B cell (primary cell): ENCODE measurements at regions not wholly inside any gene's neighbourhood (a gene's known extent, or its start where the extent isn't known, plus 50 kb on each side); places are given as distances from the start of the nearest gene placed in this dataset.

Experiments used
- CTCF ChIP-seq: fragments of 200-600 bp; IDR thresholded peaks from one replicate; pipeline ENCODE4 v1.8.0; 2022; ENCODE audit warnings: antibody characterized with exemption, mild to moderate bottlenecking
- EZH2 ChIP-seq: IDR thresholded peaks from 2 replicates; pipeline ENCODE4 v1.6.1; 2012; ENCODE audit warnings: borderline replicate concordance, low read depth, mild to moderate bottlenecking, moderate library complexity, low read length; ENCODE audit not compliant: insufficient read depth, poor library complexity, severe bottlenecking

- TF ChIP-seq CTCF (no peak), EZH2 (no peak)
Observed at GRCh38 chr1:186578325-186579016, 101.8 kb downstream of the PTGS2 start.
